GM12801 (cell line): ENCODE measurements at regions not wholly inside any gene's neighbourhood (a gene's known extent, or its start where the extent isn't known, plus 50 kb on each side); places are given as distances from the start of the nearest gene placed in this dataset.

Experiments used
- TF ChIP-seq, protein P1 (sequence below): IDR thresholded peaks from one replicate; pipeline ENCODE4 v1.5.1; 2011; ENCODE audit warnings: control low read depth; ENCODE audit not compliant: insufficient read length; ENCODE audit errors: extremely low read depth

DNA sequence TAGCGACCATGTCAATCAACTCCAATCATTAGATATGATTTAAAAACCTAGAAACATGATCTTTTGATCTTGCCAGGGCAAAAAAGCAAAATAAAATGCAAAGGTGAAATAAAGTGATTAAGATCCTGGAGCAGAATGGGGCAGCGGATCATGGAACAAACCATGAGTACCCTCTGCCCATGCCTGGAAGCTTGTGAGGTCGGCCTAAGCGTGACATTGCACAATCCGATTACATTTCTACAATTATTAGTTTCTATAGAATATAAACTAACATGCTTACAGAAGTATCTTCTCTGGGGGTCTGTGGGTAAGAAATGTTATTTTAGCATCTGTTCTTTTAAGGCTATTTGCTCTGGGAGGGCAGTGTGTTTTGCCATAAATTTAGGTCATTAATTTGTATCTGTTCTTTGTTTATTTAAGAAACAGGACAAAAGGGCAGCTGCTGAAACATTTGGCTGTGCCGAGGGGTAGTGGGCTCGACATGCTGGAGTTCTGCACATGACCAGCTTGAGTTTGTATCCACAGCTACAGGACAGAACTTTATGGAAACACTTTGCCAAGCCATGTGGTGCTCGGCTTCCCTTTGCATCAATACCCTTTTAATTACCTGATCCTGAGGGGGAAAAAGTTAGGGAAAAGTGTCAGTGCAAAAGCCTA lies 55.9 kb downstream of the ZBTB18 start:
- TF ChIP-seq, protein P1, sequence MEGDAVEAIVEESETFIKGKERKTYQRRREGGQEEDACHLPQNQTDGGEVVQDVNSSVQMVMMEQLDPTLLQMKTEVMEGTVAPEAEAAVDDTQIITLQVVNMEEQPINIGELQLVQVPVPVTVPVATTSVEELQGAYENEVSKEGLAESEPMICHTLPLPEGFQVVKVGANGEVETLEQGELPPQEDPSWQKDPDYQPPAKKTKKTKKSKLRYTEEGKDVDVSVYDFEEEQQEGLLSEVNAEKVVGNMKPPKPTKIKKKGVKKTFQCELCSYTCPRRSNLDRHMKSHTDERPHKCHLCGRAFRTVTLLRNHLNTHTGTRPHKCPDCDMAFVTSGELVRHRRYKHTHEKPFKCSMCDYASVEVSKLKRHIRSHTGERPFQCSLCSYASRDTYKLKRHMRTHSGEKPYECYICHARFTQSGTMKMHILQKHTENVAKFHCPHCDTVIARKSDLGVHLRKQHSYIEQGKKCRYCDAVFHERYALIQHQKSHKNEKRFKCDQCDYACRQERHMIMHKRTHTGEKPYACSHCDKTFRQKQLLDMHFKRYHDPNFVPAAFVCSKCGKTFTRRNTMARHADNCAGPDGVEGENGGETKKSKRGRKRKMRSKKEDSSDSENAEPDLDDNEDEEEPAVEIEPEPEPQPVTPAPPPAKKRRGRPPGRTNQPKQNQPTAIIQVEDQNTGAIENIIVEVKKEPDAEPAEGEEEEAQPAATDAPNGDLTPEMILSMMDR = no peak

DNA sequence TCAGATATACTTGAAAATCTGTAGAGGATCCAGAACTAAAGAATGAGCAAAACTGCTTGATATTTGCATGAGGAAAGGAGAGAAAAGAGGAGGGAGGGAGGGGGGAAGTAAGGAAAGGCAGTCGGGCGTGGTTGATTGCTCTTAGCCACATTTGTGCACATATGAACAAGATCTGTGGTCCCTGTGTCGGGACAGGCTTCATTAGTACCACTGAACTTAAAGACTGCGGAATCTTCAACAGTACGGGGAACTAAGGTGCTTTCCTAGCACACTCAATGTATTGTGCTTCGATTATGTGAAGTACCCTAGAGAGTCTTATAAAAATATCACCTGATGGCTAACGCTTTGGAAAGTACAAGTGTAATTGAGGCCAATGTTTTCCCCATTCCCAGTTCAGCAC lies 59.9 kb downstream of the ZBTB18 start:
- TF ChIP-seq, protein P1 = no peak

DNA sequence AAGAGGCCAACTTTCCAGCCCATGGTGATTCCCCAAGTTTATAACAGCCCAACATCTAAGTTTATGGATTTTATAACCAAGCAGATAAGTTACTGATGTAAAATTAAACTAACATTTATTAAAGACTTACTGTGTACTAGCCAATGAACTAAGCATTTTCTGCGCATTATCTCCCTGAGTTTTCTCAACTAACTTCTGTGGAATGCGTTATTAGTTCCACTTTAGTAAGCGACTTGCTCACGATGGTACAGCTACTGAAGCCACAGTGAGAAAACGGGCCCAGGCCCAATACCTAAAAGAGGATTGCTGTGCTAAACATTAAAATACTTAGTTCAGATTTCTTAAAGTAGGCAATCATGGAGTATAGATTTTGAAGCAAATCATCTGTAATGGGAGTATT lies 61.0 kb downstream of the ZBTB18 start:
- TF ChIP-seq, protein P1 = no peak

DNA sequence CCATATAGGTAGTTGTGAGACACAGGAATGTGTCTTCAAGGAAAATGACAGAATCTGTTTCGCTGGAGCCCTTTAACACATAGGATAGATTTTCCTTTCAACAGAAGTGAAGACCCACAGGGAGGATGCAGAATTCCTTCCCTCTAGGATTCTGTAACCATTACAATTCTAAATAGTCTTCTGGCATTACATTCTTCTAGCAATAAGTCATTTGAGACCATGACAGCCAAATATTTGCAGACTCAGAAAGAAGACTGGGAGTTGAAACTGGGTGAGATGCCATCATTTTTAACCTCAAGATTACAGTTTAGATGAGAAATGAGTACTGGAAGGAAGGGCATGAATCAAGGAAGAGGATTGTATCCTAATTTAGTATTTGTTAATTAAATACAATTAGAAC lies 61.6 kb downstream of the ZBTB18 start:
- TF ChIP-seq, protein P1 = no peak

DNA sequence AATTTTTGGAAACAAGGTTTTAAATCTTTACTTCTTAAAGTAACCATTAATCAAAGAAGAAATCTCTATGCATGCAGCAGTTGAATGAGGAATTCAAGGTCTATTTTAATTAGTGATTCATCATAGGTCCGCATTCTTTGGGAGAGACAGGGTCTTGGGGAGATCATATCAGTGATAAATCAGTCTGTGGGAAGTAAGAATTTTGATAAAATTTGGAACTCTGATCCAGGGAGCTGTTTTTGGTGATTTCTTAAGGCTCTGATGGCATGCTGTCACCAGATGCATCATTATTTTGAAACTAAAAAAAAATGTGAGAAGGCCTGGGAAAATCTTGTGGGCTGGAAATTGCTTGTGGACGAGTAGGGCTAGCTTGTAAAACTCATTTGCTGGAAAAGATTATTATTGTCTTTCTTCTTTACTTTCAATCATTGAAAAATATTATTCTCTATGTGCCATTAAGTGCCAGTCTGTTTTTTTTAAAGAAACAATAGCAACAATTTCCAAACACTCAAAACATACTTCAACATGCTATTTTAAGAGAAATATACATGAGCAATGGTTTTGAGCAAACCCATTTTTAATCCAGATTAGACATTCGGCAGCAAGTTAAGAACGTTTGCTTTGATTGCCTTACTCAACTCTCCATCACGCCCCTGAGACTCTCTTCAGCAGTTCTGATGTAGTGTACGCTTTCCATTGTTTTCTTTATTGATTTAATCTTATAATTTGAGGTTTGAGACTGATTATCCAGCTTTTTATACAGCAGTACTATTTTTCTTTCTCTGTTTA lies 62.6 kb downstream of the ZBTB18 start:
- TF ChIP-seq, protein P1 = no peak

DNA sequence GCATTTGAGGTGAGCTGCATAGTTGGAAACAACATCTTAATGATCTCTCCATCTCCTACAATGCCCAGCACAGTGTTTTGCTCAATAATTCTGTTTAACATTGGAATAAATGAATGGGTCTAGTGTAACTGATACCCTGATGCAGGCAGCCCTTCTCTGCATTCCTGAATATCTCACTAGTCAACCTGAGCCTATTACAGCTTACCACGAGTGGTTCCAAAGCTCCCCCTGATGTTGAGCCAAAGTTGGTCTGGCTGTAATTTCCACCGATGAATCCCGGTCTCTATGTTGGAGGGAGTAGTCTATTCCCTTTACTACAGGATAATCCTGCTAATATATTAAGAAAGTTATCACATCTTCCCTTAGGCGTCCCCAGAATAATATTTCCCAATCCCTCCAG lies 63.8 kb downstream of the ZBTB18 start:
- TF ChIP-seq, protein P1 = no peak

DNA sequence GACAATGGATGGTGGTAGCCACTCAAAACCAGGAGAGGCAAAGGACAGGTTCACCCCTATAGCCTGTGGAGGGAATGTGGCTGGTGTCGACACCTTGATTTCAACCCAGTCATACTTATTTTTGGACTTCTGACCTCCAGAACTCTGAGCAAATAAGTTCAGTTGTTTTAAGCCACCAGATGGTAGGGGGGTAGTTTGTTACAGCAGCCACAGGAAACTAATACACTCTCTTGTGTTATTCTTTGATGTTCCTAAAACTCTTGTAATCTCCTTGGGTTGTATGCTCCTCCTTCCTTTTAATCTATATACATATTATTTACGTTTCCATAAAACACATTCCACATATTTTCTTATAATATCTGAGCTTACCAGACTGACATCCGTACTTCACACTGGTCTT lies 65.9 kb downstream of the ZBTB18 start:
- TF ChIP-seq, protein P1 = no peak
